OCI-M2 (cell line): ENCODE measurements at regions not wholly inside any gene's neighbourhood (a gene's known extent, or its start where the extent isn't known, plus 50 kb on each side); places are given as distances from the start of the nearest gene placed in this dataset.
"Not testable (repeated sequence)": the region's sequence is repeated elsewhere in the genome, so short reads cannot be mapped to it uniquely, and the experiment has no call there.

ENCODE experiments used
- DNase-seq: peaks from one replicate; lab custom pipeline; 2025; ENCODE audit not compliant: unreplicated experiment; lab: John Stamatoyannopoulos, UW

- DNase-seq = not testable (repeated sequence)
Observed at GRCh38 chr17:21470422-21470821, 94.3 kb downstream of the KCNJ12 start.

- DNase-seq = no peak
Observed at GRCh38 chr17:21470861-21471260, 94.7 kb downstream of the KCNJ12 start.

GRCh38 chr17:21474815-21475214, 98.7 kb downstream of the KCNJ12 start:
- DNase-seq = no peak

- no peak for DNase-seq
Observed at GRCh38 chr17:21475571-21475970, 99.4 kb downstream of the KCNJ12 start.

GRCh38 chr17:21476867-21477266, 100.7 kb downstream of the KCNJ12 start:
- no peak for DNase-seq

GRCh38 chr17:21482189-21482865, 106.2 kb downstream of the KCNJ12 start:
- DNase-seq = no peak

GRCh38 chr17:21488043-21488442, 111.9 kb downstream of the KCNJ12 start:
- DNase-seq = not testable (repeated sequence)

GRCh38 chr17:21493993-21494392, 117.8 kb downstream of the KCNJ12 start:
- no peak for DNase-seq

GRCh38 chr17:21495281-21495680, 119.1 kb downstream of the KCNJ12 start:
- no peak for DNase-seq

- no peak for DNase-seq
Observed at GRCh38 chr17:21500064-21500463, 123.9 kb downstream of the KCNJ12 start.

- not testable (repeated sequence) for DNase-seq
Observed at GRCh38 chr17:21501927-21502700, 126.0 kb downstream of the KCNJ12 start.

- no peak for DNase-seq
Observed at GRCh38 chr17:21505819-21506815, 130.0 kb downstream of the KCNJ12 start.

- not testable (repeated sequence) for DNase-seq
Observed at GRCh38 chr17:21507806-21508205, 131.6 kb downstream of the KCNJ12 start.

GRCh38 chr17:21508211-21508610, 132.1 kb downstream of the KCNJ12 start:
- DNase-seq = no peak

- DNase-seq = not testable (repeated sequence)
Observed at GRCh38 chr17:21509356-21509755, 133.2 kb downstream of the KCNJ12 start.

GRCh38 chr17:21510686-21511362, 134.7 kb downstream of the KCNJ12 start:
- peak; percentile 12 for DNase-seq

GRCh38 chr17:21511363-21512195, 135.4 kb downstream of the KCNJ12 start:
- DNase-seq = peak; percentile 34

GRCh38 chr17:21512307-21513011, 136.3 kb downstream of the KCNJ12 start:
- no peak for DNase-seq

- DNase-seq = peak; percentile 2
Observed at GRCh38 chr17:21513012-21513570, 136.9 kb downstream of the KCNJ12 start.
